Germinal center (tissue), 1 donor: ENCODE measurements at regions not wholly inside any gene's neighbourhood (a gene's known extent, or its start where the extent isn't known, plus 50 kb on each side); places are given as distances from the start of the nearest gene placed in this dataset.
"Not testable (repeated sequence)": the region's sequence is repeated elsewhere in the genome, so short reads cannot be mapped to it uniquely, and the experiment has no call there.

ENCODE experiments used
- DNase-seq: peaks from one replicate; pipeline ENCODE4 v3.0.0; 2012; ENCODE audit warnings: mixed read lengths, low spot score

- DNase-seq, result no peak
Observed at GRCh38 chr3:17905996-17906395, 163.6 kb upstream of the TBC1D5 start.

- DNase-seq, result peak; percentile 4
Observed at GRCh38 chr3:17901893-17902292, 159.5 kb upstream of the TBC1D5 start.

GRCh38 chr3:17894434-17895060, 152.1 kb upstream of the TBC1D5 start:
- no peak for DNase-seq

- no peak for DNase-seq
Observed at GRCh38 chr3:17891139-17891856, 148.9 kb upstream of the TBC1D5 start.

- no peak for DNase-seq
Observed at GRCh38 chr3:17885986-17886385, 143.6 kb upstream of the TBC1D5 start.

GRCh38 chr3:17882981-17883380, 140.6 kb upstream of the TBC1D5 start:
- DNase-seq, result no peak

GRCh38 chr3:17877299-17877698, 134.9 kb upstream of the TBC1D5 start:
- no peak for DNase-seq

GRCh38 chr3:17874636-17875035, 132.2 kb upstream of the TBC1D5 start:
- DNase-seq, result no peak

- DNase-seq, result no peak
Observed at GRCh38 chr3:17872457-17872856, 130.0 kb upstream of the TBC1D5 start.

- no peak for DNase-seq
Observed at GRCh38 chr3:17865631-17866030, 123.2 kb upstream of the TBC1D5 start.

- no peak for DNase-seq
Observed at GRCh38 chr3:17861476-17861875, 119.0 kb upstream of the TBC1D5 start.

- not testable (repeated sequence) for DNase-seq
Observed at GRCh38 chr3:17860840-17861471, 118.5 kb upstream of the TBC1D5 start.

GRCh38 chr3:17852217-17852616, 109.8 kb upstream of the TBC1D5 start:
- DNase-seq, result no peak

- DNase-seq, result no peak
Observed at GRCh38 chr3:17850448-17850847, 108.0 kb upstream of the TBC1D5 start.

GRCh38 chr3:17848102-17848501, 105.7 kb upstream of the TBC1D5 start:
- DNase-seq, result no peak

GRCh38 chr3:17847156-17847555, 104.7 kb upstream of the TBC1D5 start:
- DNase-seq, result no peak

- DNase-seq, result no peak
Observed at GRCh38 chr3:17846466-17846865, 104.0 kb upstream of the TBC1D5 start.

GRCh38 chr3:17845026-17845812, 102.8 kb upstream of the TBC1D5 start:
- no peak for DNase-seq

GRCh38 chr3:17844236-17844635, 101.8 kb upstream of the TBC1D5 start:
- no peak for DNase-seq

- peak; percentile 68 for DNase-seq
Observed at GRCh38 chr3:17841190-17841828, 98.9 kb upstream of the TBC1D5 start.

GRCh38 chr3:17840651-17841050, 98.2 kb upstream of the TBC1D5 start:
- DNase-seq, result no peak

GRCh38 chr3:17840126-17840525, 97.7 kb upstream of the TBC1D5 start:
- no peak for DNase-seq
